ENCODE measurements at regions not wholly inside any gene's neighbourhood (a gene's known extent, or its start where the extent isn't known, plus 50 kb on each side); places are given as distances from the start of the nearest gene placed in this dataset.

GRCh38 chr9:7549249-7549648 lies 250.3 kb downstream of the DMAC1 start:
- H3K9me3 ChIP-seq = no peaks in the 10 kb centered on the region
- H3K36me3 ChIP-seq (replicated peaks in 1 of 2; ENCODE audit: control insufficient read depth in 1 of 2, insufficient read depth in 2 of 2, low read length in 1 of 2) = no peaks in the 10 kb centered on the region
- DNase-seq = no peak
- H3F3A ChIP-seq (replicated peaks; ENCODE audit: insufficient read depth) = no peaks in the 10 kb centered on the region
- ChIA-PET POLR2A (no interaction called here), CTCF (no interaction called here)
- H3K9ac ChIP-seq = no peak overlapping the region
- no peak overlapping the region for H3K4me2 ChIP-seq
- WGBS (ENCODE audit: low lambda C conversion rate) = no CpG with 5 or more reads among the region's 3 CpGs
- H3K27ac ChIP-seq (ENCODE audit: low read depth in 2 of 2, low read length in 1 of 2) = no peak overlapping the region
- no peak overlapping the region for H3K4me3 ChIP-seq (ENCODE audit: low read depth in 2 of 2, low read length in 1 of 2)
- H3K79me2 ChIP-seq (ENCODE audit: insufficient read depth) = no peaks in the 10 kb centered on the region
- H3K9me2 ChIP-seq = no peaks in the 10 kb centered on the region
- no peak overlapping the region for H2AFZ ChIP-seq (ENCODE audit: low read depth)
- TF ChIP-seq YY1 (IDR thresholded peaks at IDR 0.05; ENCODE audit: low read depth) (no peak), RXRA (IDR thresholded peaks at IDR 0.05; ENCODE audit: borderline replicate concordance, low read depth) (no peak), ELF1 (IDR thresholded peaks at IDR 0.05) (no peak), NFIC (IDR thresholded peaks at IDR 0.05; ENCODE audit: borderline replicate concordance) (no peak), TAF1 (IDR thresholded peaks at IDR 0.05; ENCODE audit: borderline replicate concordance, low read depth, low read length) (no peak), ZBTB33 (IDR thresholded peaks at IDR 0.05; ENCODE audit: borderline replicate concordance, low read depth) (no peak), SIN3A (IDR thresholded peaks at IDR 0.05; ENCODE audit: borderline replicate concordance, low read depth, low read length) (no peak), CHD2 (IDR thresholded peaks at IDR 0.05; ENCODE audit: low read length, partially characterized antibody) (no peak), REST (IDR thresholded peaks at IDR 0.05; ENCODE audit: low read depth, low read length) (no peak), MEF2A (IDR thresholded peaks at IDR 0.05; ENCODE audit: borderline replicate concordance, low read depth) (no peak), IRF3 (IDR thresholded peaks at IDR 0.05; ENCODE audit: low read depth, low read length) (no peak), RAD21 (IDR thresholded peaks at IDR 0.05; ENCODE audit: low read length) (no peak), EZH2phosphoT487 (IDR thresholded peaks at IDR 0.05; ENCODE audit: borderline replicate concordance, low read depth) (no peak)
- no peaks in the 10 kb centered on the region for H4K20me1 ChIP-seq (ENCODE audit: insufficient read depth)
- no peaks in the 10 kb centered on the region for H3K4me1 ChIP-seq (ENCODE audit: control insufficient read depth in 1 of 2, insufficient read depth in 2 of 2, low read depth in 1 of 2, low read length in 1 of 2)
- H3K27me3 ChIP-seq (ENCODE audit: insufficient read depth) = no peaks in the 10 kb centered on the region

Measured in SK-N-SH (cell line).